NCI-H1417 (cell line): ENCODE measurements at regions not wholly inside any gene's neighbourhood (a gene's known extent, or its start where the extent isn't known, plus 50 kb on each side); places are given as distances from the start of the nearest gene placed in this dataset.

Source experiments
- DNase-seq, 3 experiments: peaks; one replicate each; lab custom pipeline; 2025; lab: John Stamatoyannopoulos, UW

- DNase-seq, result no peak
Measured at GRCh38 chr7:40923626-40924025, 779.3 kb downstream of the INHBA start.

GRCh38 chr7:40922316-40922670 lies 780.6 kb downstream of the INHBA start:
- DNase-seq, result no peak

GRCh38 chr7:40921589-40922315 lies 781.1 kb downstream of the INHBA start:
- DNase-seq, result no peak

- DNase-seq, result no peak
Measured at GRCh38 chr7:40918701-40919271, 784.0 kb downstream of the SUGCT start.

GRCh38 chr7:40916813-40917212 lies 782.0 kb downstream of the SUGCT start:
- DNase-seq, result no peak

GRCh38 chr7:40915071-40915470 lies 780.3 kb downstream of the SUGCT start:
- DNase-seq, result no peak
